Ecto neural progenitor cell (in vitro differentiated cells): ENCODE measurements at regions not wholly inside any gene's neighbourhood (a gene's known extent, or its start where the extent isn't known, plus 50 kb on each side); places are given as distances from the start of the nearest gene placed in this dataset.

ENCODE experiments used
- DNase-seq: peaks from one replicate; pipeline ENCODE4 v3.0.0-alpha.2; 2018; ENCODE audit warnings: low spot score

- no peak for DNase-seq
These were observed 97.6 kb downstream of the TM2D1 start for GRCh38 chr1:61627365-61627764.

GRCh38 chr1:61626816-61627215 is 98.1 kb downstream of the TM2D1 start:
- DNase-seq, result no peak

GRCh38 chr1:61623852-61624251 is 101.1 kb downstream of the TM2D1 start:
- DNase-seq, result no peak

GRCh38 chr1:61620536-61620935 is 104.4 kb downstream of the TM2D1 start:
- DNase-seq, result no peak

GRCh38 chr1:61618755-61619154 is 106.2 kb downstream of the TM2D1 start:
- no peak for DNase-seq

GRCh38 chr1:61618193-61618592 is 106.7 kb downstream of the TM2D1 start:
- DNase-seq, result no peak

- DNase-seq, result no peak
These were observed 108.1 kb downstream of the TM2D1 start for GRCh38 chr1:61616830-61617229.

- no peak for DNase-seq
These were observed 112.3 kb downstream of the TM2D1 start for GRCh38 chr1:61612602-61613001.

GRCh38 chr1:61609040-61609439 is 115.9 kb downstream of the TM2D1 start:
- no peak for DNase-seq

- DNase-seq, result no peak
These were observed 117.5 kb downstream of the TM2D1 start for GRCh38 chr1:61607448-61607847.

GRCh38 chr1:61606448-61607312 is 118.3 kb downstream of the TM2D1 start:
- DNase-seq, result no peak

GRCh38 chr1:61605607-61606321 is 119.2 kb downstream of the TM2D1 start:
- DNase-seq, result no peak

GRCh38 chr1:61604684-61605083 is 120.3 kb downstream of the TM2D1 start:
- no peak for DNase-seq

- no peak for DNase-seq
These were observed 120.7 kb downstream of the TM2D1 start for GRCh38 chr1:61604261-61604660.

GRCh38 chr1:61602663-61603062 is 122.3 kb downstream of the TM2D1 start:
- no peak for DNase-seq

GRCh38 chr1:61597601-61598000 is 127.3 kb downstream of the TM2D1 start:
- DNase-seq, result no peak

- DNase-seq, result no peak
These were observed 131.6 kb downstream of the TM2D1 start for GRCh38 chr1:61593331-61593730.

- no peak for DNase-seq
These were observed 133.6 kb downstream of the TM2D1 start for GRCh38 chr1:61591351-61591750.

GRCh38 chr1:61588736-61589672 is 135.9 kb downstream of the TM2D1 start:
- peak; percentile 72 for DNase-seq

GRCh38 chr1:61585714-61586113 is 139.2 kb downstream of the TM2D1 start:
- no peak for DNase-seq

- DNase-seq, result no peak
These were observed 141.2 kb downstream of the TM2D1 start for GRCh38 chr1:61583703-61584102.

GRCh38 chr1:61581251-61581650 is 143.7 kb downstream of the TM2D1 start:
- DNase-seq, result no peak
